Upper lobe of left lung (tissue), 6 donors: ENCODE measurements at regions not wholly inside any gene's neighbourhood (a gene's known extent, or its start where the extent isn't known, plus 50 kb on each side); places are given as distances from the start of the nearest gene placed in this dataset.

Source experiments
- ATAC-seq, 2 donors: fragments of 200-7000 bp; cut with Tn5 transposase; one replicate each; pipeline ENCODE4 v1.9.1; 2022; ENCODE audit warnings: mild to moderate bottlenecking in 2 of 2, moderate library complexity in 2 of 2; ENCODE audit not compliant: low FRiP score in 2 of 2
- DNase-seq, 2 donors: peaks; one replicate each; pipeline ENCODE4 v3.0.0-alpha.2; 2019 to 2020
- H3K27ac ChIP-seq, 4 donors: fragments of 200-600 bp; sonication (generic); one replicate each; pipeline ENCODE4 v1.5.1; 2016 to 2019
- H3K27me3 ChIP-seq, 4 donors: fragments of 200-600 bp; sonication (generic); one replicate each; pipeline ENCODE4 v1.5.1; 2017 to 2019
- H3K36me3 ChIP-seq, 4 donors: fragments of 200-600 bp; sonication (generic); one replicate each; pipeline ENCODE4 v1.5.1; 2016 to 2019
- H3K4me1 ChIP-seq, 4 donors: fragments of 200-600 bp; sonication (generic); one replicate each; pipeline ENCODE4 v1.5.1; 2018 to 2019
- H3K4me3 ChIP-seq, 4 donors: fragments of 200-600 bp; sonication (generic); one replicate each; pipeline ENCODE4 v1.5.1; 2017 to 2019; ENCODE audit warnings: mild to moderate bottlenecking in 2 of 4, moderate library complexity in 1 of 4
- H3K9me3 ChIP-seq, 4 donors: fragments of 200-600 bp; sonication (generic); one replicate each; pipeline ENCODE4 v1.5.1; 2018 to 2019
- EP300 ChIP-seq, 4 donors: sonication (generic); formaldehyde crosslinking; IDR thresholded peaks; one replicate each; pipeline ENCODE4 v1.5.1; 2017; ENCODE audit warnings: antibody characterized with exemption in 4 of 4, control low read depth in 2 of 4
- POLR2A ChIP-seq, 4 donors: fragments of 450-650 bp; IDR thresholded peaks; one replicate each; pipeline ENCODE4 v1.5.1; 2016 to 2017; ENCODE audit warnings: antibody characterized with exemption in 4 of 4, mild to moderate bottlenecking in 2 of 4
- POLR2AphosphoS5 ChIP-seq, 2 donors: sonication (generic); formaldehyde crosslinking; IDR thresholded peaks; one replicate each; pipeline ENCODE4 v1.5.1; 2017; ENCODE audit warnings: antibody characterized with exemption in 2 of 2
- WGBS, 2 donors: methylation state at CpG; one replicate each; pipeline ENCODE4 v1.1.5; 2017 to 2018; 5-methylcytosine and 5-hydroxymethylcytosine counted together
- TF ChIP-seq, protein P1 (sequence below), 6 experiments: fragments of 450-650 bp in 4 of 6; fragments of 200-600 bp in 2 of 6; sonication (generic) in 2 of 6; IDR thresholded peaks; one replicate each; pipeline ENCODE4 v1.5.1; 2016 to 2019; ENCODE audit warnings: antibody characterized with exemption in 6 of 6
- donor health status: DM: no; HTN: no; CAD: no; lungs with moderate emphysema.
- donor health status: DM: no; HTN: yes; CAD: no; lungs with severe emphysema.

DNA sequence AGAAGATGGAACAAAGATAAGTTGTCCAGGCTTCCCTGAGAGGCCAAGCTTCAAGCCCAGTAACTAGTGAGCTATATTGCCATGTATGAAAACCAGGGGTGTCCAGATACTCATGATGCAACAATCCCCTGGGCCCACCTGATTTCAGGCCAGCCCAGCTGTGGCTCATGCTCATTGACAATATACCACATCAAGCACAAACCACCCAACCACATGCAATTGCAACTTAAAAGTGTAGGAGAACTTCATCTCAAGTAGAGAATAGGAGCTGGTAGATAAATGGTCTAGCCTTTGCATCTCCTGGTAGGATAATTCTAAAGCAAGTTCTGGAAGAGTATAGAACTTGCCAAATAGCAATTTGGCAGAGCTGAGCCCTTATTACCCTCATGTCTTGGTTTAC lies 561.3 kb downstream of the IGSF11 start:
- no peak for ATAC-seq
- H3K36me3 ChIP-seq = no peaks in the 10 kb centered on the region
- no peak for DNase-seq

DNA sequence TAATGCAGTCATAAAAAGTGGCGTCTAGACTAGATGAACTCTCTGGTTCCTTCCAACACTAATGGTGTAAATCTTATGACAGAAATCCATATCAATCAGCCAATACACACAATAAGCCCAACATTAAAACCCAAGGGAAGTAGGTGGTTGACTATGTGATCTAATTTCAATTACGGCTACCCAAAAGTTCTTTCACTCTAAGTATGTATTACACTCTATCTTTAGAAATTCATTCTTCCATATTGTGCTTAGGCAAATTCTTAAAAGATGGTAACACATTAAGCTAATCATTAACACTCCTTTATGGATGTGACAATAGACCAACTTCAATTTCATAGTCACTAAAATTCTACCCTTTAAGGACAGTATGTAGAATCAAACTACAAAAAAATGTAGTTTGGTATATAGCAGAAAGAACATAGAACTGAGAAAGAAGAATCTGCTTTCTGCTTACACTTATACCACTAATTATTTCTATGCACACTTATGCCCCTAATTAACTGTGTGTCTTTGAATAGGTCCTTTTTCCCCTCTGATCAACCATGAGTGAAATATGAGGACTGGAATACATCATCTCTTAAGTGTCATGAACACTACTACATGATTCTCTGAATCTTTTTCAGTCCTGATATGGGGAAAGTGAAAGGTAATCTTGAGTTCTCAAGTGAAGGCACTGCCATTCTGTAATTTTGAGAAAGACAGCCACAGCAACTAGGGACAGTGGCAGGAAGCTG lies 557.6 kb downstream of the IGSF11 start:
- no peaks in the 10 kb centered on the region for H3K4me1 ChIP-seq
- H3K36me3 ChIP-seq = no peaks in the 10 kb centered on the region
- no peak overlapping the region for H3K4me3 ChIP-seq
- no peak for ATAC-seq
- DNase-seq = no peak
- H3K27me3 ChIP-seq = no peaks in the 10 kb centered on the region
- TF ChIP-seq POLR2A (IDR thresholded peaks at IDR 0.05) = no peak
- TF ChIP-seq, protein P1, sequence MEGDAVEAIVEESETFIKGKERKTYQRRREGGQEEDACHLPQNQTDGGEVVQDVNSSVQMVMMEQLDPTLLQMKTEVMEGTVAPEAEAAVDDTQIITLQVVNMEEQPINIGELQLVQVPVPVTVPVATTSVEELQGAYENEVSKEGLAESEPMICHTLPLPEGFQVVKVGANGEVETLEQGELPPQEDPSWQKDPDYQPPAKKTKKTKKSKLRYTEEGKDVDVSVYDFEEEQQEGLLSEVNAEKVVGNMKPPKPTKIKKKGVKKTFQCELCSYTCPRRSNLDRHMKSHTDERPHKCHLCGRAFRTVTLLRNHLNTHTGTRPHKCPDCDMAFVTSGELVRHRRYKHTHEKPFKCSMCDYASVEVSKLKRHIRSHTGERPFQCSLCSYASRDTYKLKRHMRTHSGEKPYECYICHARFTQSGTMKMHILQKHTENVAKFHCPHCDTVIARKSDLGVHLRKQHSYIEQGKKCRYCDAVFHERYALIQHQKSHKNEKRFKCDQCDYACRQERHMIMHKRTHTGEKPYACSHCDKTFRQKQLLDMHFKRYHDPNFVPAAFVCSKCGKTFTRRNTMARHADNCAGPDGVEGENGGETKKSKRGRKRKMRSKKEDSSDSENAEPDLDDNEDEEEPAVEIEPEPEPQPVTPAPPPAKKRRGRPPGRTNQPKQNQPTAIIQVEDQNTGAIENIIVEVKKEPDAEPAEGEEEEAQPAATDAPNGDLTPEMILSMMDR (IDR thresholded peaks at IDR 0.05) = no peak
- no peak for TF ChIP-seq POLR2AphosphoS5 (IDR thresholded peaks at IDR 0.05)
- no peak for TF ChIP-seq EP300 (IDR thresholded peaks at IDR 0.05)
- H3K27ac ChIP-seq = no peak overlapping the region
- WGBS, 2 donors = 87 to 92% methylated on average over 2 of the region's 2 CpGs
- H3K9me3 ChIP-seq = no peaks in the 10 kb centered on the region

More for the DNA sequence above, 561.3 kb downstream of the IGSF11 start:
- no peaks in the 10 kb centered on the region for H3K4me1 ChIP-seq
- TF ChIP-seq POLR2AphosphoS5 (IDR thresholded peaks at IDR 0.05) = no peak
- TF ChIP-seq EP300 (IDR thresholded peaks at IDR 0.05) = no peak
- TF ChIP-seq, protein P1 (IDR thresholded peaks at IDR 0.05) = no peak
- TF ChIP-seq POLR2A (IDR thresholded peaks at IDR 0.05) = no peak
- H3K27ac ChIP-seq = no peak overlapping the region
- no peak overlapping the region for H3K4me3 ChIP-seq
- no peaks in the 10 kb centered on the region for H3K27me3 ChIP-seq
- H3K9me3 ChIP-seq = no peaks in the 10 kb centered on the region

DNA sequence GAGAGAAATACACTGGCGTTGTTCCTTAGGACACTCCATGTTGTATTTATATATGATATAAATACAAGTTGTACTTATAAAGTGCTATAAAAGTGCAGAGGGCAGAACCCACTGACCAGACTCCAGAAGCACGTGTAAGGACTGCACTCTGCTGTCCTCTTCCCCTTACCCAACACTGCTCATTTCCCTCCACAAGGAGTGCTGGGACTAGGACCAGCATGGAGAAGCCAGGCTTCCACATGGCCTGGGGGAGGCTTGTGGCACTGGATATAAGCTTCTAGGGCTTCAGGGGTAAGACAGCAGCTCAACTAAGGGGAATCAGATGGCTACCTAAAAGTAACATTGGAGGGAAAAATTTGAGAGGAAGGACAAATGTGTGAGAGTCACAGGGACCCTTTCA lies 556.9 kb downstream of the IGSF11 start:
- 21 to 35% methylated on average over 2 of the region's 2 CpGs for WGBS, 2 donors
- no peaks in the 10 kb centered on the region for H3K27me3 ChIP-seq
- no peak overlapping the region for H3K27ac ChIP-seq
- ATAC-seq (no peak), DNase-seq (no peak)
- no peaks in the 10 kb centered on the region for H3K4me1 ChIP-seq
- no peaks in the 10 kb centered on the region for H3K36me3 ChIP-seq
- TF ChIP-seq POLR2A (IDR thresholded peaks at IDR 0.05) (no peak), EP300 (IDR thresholded peaks at IDR 0.05) (no peak)
- no peaks in the 10 kb centered on the region for H3K9me3 ChIP-seq
- no peak overlapping the region for H3K4me3 ChIP-seq

DNA sequence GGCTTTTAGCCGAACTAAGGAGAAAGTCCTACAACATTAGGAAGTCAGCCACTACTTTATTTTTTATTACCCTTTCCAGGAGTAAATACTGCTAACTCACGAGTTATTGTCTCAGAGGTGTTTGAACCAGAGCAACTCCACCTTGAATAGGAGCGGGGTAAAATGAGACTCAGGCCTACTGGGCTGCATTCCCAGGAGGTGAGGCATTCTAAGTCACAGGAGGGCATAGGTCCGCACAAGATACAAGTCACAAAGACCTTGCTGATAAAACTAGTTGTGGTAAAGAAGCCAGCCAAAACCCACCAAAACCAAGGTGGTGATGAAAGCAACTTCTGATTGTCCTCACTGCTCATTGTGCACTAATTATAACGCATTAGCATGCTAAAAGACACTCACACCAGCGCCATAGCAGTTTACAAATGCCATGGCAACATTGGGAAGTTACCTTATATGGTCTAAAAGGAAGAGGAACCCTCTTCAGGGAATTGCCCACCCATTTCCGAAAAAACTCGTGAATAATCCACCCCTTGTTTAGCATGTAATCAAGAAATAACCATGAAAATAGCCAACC lies 555.9 kb downstream of the IGSF11 start:
- Histone ChIP-seq H3K9me3 (no peaks in the 10 kb centered on the region), H3K4me3 (no peak overlapping the region), H3K36me3 (no peaks in the 10 kb centered on the region), H3K27ac (no peak overlapping the region), H3K27me3 (no peaks in the 10 kb centered on the region), H3K4me1 (no peaks in the 10 kb centered on the region)
- 77 to 83% methylated on average over 8 of the region's 8 CpGs for WGBS, 2 donors
- TF ChIP-seq, protein P1 (IDR thresholded peaks at IDR 0.05) = no peak
- TF ChIP-seq POLR2AphosphoS5 (IDR thresholded peaks at IDR 0.05) = no peak
- TF ChIP-seq POLR2A (IDR thresholded peaks at IDR 0.05) = no peak
- TF ChIP-seq EP300 (IDR thresholded peaks at IDR 0.05) = no peak
- no peak for DNase-seq
- ATAC-seq = no peak

DNA sequence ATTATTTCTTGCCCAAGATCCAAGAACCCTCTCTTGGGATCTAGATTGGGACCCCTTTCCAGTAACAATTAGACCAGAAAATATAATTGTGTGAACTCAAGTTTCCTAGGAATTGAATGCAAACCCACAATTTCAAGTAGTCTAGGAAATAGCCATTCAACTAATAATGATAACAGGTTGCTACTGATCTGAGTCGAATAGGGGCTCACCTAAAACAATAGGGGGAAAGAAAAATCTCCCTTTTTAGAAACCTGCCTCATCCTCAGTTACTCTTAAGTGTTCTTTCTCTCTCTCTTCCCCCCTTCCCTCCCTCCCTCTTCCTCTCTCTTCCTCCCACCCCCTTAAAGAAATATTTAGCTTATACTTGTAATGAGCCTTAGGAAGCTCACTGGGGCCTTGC lies 555.3 kb downstream of the IGSF11 start:
- ATAC-seq = no peak
- Histone ChIP-seq H3K36me3 (no peaks in the 10 kb centered on the region), H3K27me3 (no peaks in the 10 kb centered on the region), H3K27ac (no peak overlapping the region), H3K4me1 (no peaks in the 10 kb centered on the region), H3K4me3 (no peak overlapping the region), H3K9me3 (no peaks in the 10 kb centered on the region)
- WGBS, 2 donors = 72 to 84% methylated on average over 1 of the region's 1 CpG
- DNase-seq = no peak
- no peak for TF ChIP-seq EP300 (IDR thresholded peaks at IDR 0.05)
- TF ChIP-seq, protein P1 (IDR thresholded peaks at IDR 0.05) = no peak
